ENCODE measurements at regions not wholly inside any gene's neighbourhood (a gene's known extent, or its start where the extent isn't known, plus 50 kb on each side); places are given as distances from the start of the nearest gene placed in this dataset.

- 90 to 97% (median 90%) methylated on average over 4 of the region's 4 CpGs for WGBS, 3 donors
- H3K9me3 ChIP-seq, result peaks cover 9% of the 10 kb centered on the region
- H3K27ac ChIP-seq, result no peak overlapping the region
- intact Hi-C loops (cut with DNase I), result no loop called here
- H3K4me3 ChIP-seq, result no peak overlapping the region
- DNase-seq, result no peak
- H3K27me3 ChIP-seq (ENCODE audit: insufficient read depth in 3 of 3, low read length in 2 of 3), result no peaks in the 10 kb centered on the region
- no peaks in the 10 kb centered on the region for H3K4me1 ChIP-seq
- TF ChIP-seq CTCF (IDR thresholded peaks at IDR 0.05), result no peak
- H3K36me3 ChIP-seq (ENCODE audit: insufficient read depth in 1 of 2, low read depth in 1 of 2), result no peaks in the 10 kb centered on the region
- no peak for ATAC-seq
Observed at GRCh38 chr1:87705233-87705632, 376.6 kb downstream of the LMO4 start.

GRCh38 chr1:87706203-87706602, 377.5 kb downstream of the LMO4 start:
- intact Hi-C loops (cut with DNase I), result no loop called here
- H3K4me1 ChIP-seq, result no peaks in the 10 kb centered on the region
- ATAC-seq (no peak), DNase-seq (no peak)
- no peak for TF ChIP-seq CTCF (IDR thresholded peaks at IDR 0.05)
- H3K27me3 ChIP-seq (ENCODE audit: insufficient read depth in 3 of 3, low read length in 2 of 3), result no peaks in the 10 kb centered on the region
- H3K4me3 ChIP-seq, result no peak overlapping the region
- H3K27ac ChIP-seq, result no peak overlapping the region
- no peaks in the 10 kb centered on the region for H3K36me3 ChIP-seq (ENCODE audit: insufficient read depth in 1 of 2, low read depth in 1 of 2)
- H3K9me3 ChIP-seq, result peaks cover 9% of the 10 kb centered on the region

- no peak for DNase-seq
- Histone ChIP-seq H3K27me3 (ENCODE audit: insufficient read depth in 3 of 3, low read length in 2 of 3) (no peaks in the 10 kb centered on the region), H3K9me3 (peaks cover 9% of the 10 kb centered on the region), H3K4me3 (no peak overlapping the region), H3K27ac (no peak overlapping the region), H3K36me3 (ENCODE audit: insufficient read depth in 1 of 2, low read depth in 1 of 2) (no peaks in the 10 kb centered on the region), H3K4me1 (no peaks in the 10 kb centered on the region)
- no peak for TF ChIP-seq CTCF (IDR thresholded peaks at IDR 0.05)
- no peak for ATAC-seq
- intact Hi-C loops (cut with DNase I), result no loop called here
- 48 to 55% (median 54%) methylated on average over 5 of the region's 5 CpGs for WGBS, 3 donors
Observed at GRCh38 chr1:87706779-87707228, 378.1 kb downstream of the LMO4 start.

- intact Hi-C loops (cut with DNase I), result no loop called here
- H3K36me3 ChIP-seq (ENCODE audit: insufficient read depth in 1 of 2, low read depth in 1 of 2), result no peaks in the 10 kb centered on the region
- H3K27me3 ChIP-seq (ENCODE audit: insufficient read depth in 3 of 3, low read length in 2 of 3), result no peaks in the 10 kb centered on the region
- no peak for TF ChIP-seq CTCF (IDR thresholded peaks at IDR 0.05)
- DNase-seq, result no peak
- H3K27ac ChIP-seq, result no peak overlapping the region
- 65 to 71% (median 70%) methylated on average over 7 of the region's 7 CpGs for WGBS, 3 donors
- H3K9me3 ChIP-seq, result peaks cover 3% of the 10 kb centered on the region
- H3K4me3 ChIP-seq, result no peak overlapping the region
- H3K4me1 ChIP-seq, result no peaks in the 10 kb centered on the region
- no peak for ATAC-seq
Observed at GRCh38 chr1:87707411-87707810, 378.7 kb downstream of the LMO4 start.

GRCh38 chr1:87712261-87713010, 383.8 kb downstream of the LMO4 start:
- peak in 2 of 4 donors; percentile 34 to 65 for ATAC-seq
- Histone ChIP-seq H3K4me1 (no peaks in the 10 kb centered on the region), H3K4me3 (no peak overlapping the region), H3K36me3 (ENCODE audit: insufficient read depth in 1 of 2, low read depth in 1 of 2) (no peaks in the 10 kb centered on the region), H3K9me3 (no peaks in the 10 kb centered on the region), H3K27me3 (ENCODE audit: insufficient read depth in 3 of 3, low read length in 2 of 3) (no peaks in the 10 kb centered on the region), H3K27ac (no peak overlapping the region)
- no peak for TF ChIP-seq CTCF (IDR thresholded peaks at IDR 0.05)
- DNase-seq, result no peak
- intact Hi-C loops (cut with DNase I), result no loop called here
- 42 to 54% (median 47%) methylated on average over 2 of the region's 2 CpGs for WGBS, 3 donors
